H1 (cell line): ENCODE measurements at regions not wholly inside any gene's neighbourhood (a gene's known extent, or its start where the extent isn't known, plus 50 kb on each side); places are given as distances from the start of the nearest gene placed in this dataset.

ENCODE experiments used
- CTCF ChIA-PET: fragments of 300-600 bp; sonication (Branson Sonifier 250); formaldehyde crosslinking; loops from one replicate; lab custom pipeline; 2021; ENCODE audit not compliant: partially characterized antibody; lab: Charles Lee
- POLR2A ChIA-PET: fragments of 300-600 bp; sonication (Branson Sonifier 250); formaldehyde crosslinking; loops from one replicate; lab custom pipeline; 2021; ENCODE audit warnings: inconsistent platforms; ENCODE audit not compliant: partially characterized antibody; lab: Charles Lee
- DNase-seq, 2 experiments: peaks; one replicate each; pipeline versions ENCODE4 v3.0.0 to v3.0.0-alpha.2; 2010 to 2022; ENCODE audit warnings: low spot score in 2 of 2, low read depth in 1 of 2, mixed read lengths in 1 of 2
- FAIRE-seq: peaks from 2 replicates; lab custom pipeline; 2011; peaks lifted over from hg19 to GRCh38; lab: Jason Lieb, UNC
- H2AFZ ChIP-seq: 2 replicates; pipeline ENCODE4 v1.8.1; 2012; ENCODE audit warnings: low read length, inconsistent platforms
- H2AK5ac ChIP-seq: 2 replicates; pipeline ENCODE4 v1.6.1; 2013; ENCODE audit warnings: low read depth, low read length
- H2BK120ac ChIP-seq: replicated peaks from 2 replicates; pipeline ENCODE3; 2013; ENCODE audit warnings: low read depth, low read length, inconsistent platforms
- H2BK12ac ChIP-seq: 2 replicates; pipeline ENCODE4 v1.6.1; 2013; ENCODE audit warnings: low read depth, low read length
- H2BK15ac ChIP-seq: 2 replicates; pipeline ENCODE4 v1.6.1; 2013; ENCODE audit warnings: low read length
- H2BK20ac ChIP-seq: 2 replicates; pipeline ENCODE4 v1.6.1; 2013; ENCODE audit warnings: low read length
- H2BK5ac ChIP-seq: 2 replicates; pipeline ENCODE4 v1.6.1; 2013; ENCODE audit warnings: low read depth, low read length
- H3K14ac ChIP-seq: 2 replicates; pipeline ENCODE4 v1.6.1; 2013; ENCODE audit warnings: inconsistent platforms; ENCODE audit not compliant: insufficient read length
- H3K18ac ChIP-seq: 2 replicates; pipeline ENCODE4 v1.6.1; 2013; ENCODE audit warnings: low read length; ENCODE audit errors: extremely low read depth
- H3K23ac ChIP-seq: 2 replicates; pipeline ENCODE4 v1.6.1; 2013; ENCODE audit warnings: inconsistent platforms; ENCODE audit not compliant: insufficient read length
- H3K23me2 ChIP-seq: 2 replicates; pipeline ENCODE4 v1.6.1; 2013; ENCODE audit warnings: low read depth, low read length
- H3K27ac ChIP-seq: 2 replicates; pipeline ENCODE4 v1.6.1; 2011; ENCODE audit warnings: low read depth, low read length, inconsistent platforms
- H3K27me3 ChIP-seq, 4 experiments: replicated peaks in 1 of 4; 1 replicate in 1 of 4; 2 replicates in 3 of 4; pipeline versions ENCODE4 v1.6.1 to v1.8.1; 2011 to 2013; ENCODE audit warnings: low read length in 3 of 4, mild to moderate bottlenecking in 3 of 4, inconsistent platforms in 2 of 4, mixed read lengths in 2 of 4, moderate library complexity in 1 of 4; ENCODE audit not compliant: control insufficient read depth in 3 of 4, insufficient read depth in 3 of 4; ENCODE audit errors: extremely low read depth in 1 of 4
- H3K36me3 ChIP-seq, 4 experiments: 2 replicates each; pipeline versions ENCODE4 v1.6.1 to v1.8.1; 2011 to 2013; ENCODE audit warnings: mild to moderate bottlenecking in 4 of 4, low read length in 3 of 4, moderate library complexity in 2 of 4, control low read depth in 1 of 4, inconsistent platforms in 1 of 4; ENCODE audit not compliant: insufficient read depth in 4 of 4, control insufficient read depth in 2 of 4
- H3K4ac ChIP-seq: replicated peaks from 2 replicates; pipeline ENCODE3; 2013; ENCODE audit warnings: low read length, low read depth, mixed read lengths, inconsistent platforms; ENCODE audit not compliant: insufficient read length
- H3K4me1 ChIP-seq, 4 experiments: replicated peaks in 1 of 4; 1 replicate in 1 of 4; 2 replicates in 3 of 4; pipeline versions ENCODE4 v1.6.1 to v1.8.1; 2011 to 2013; ENCODE audit warnings: low read length in 3 of 4, inconsistent platforms in 2 of 4, mixed read lengths in 1 of 4; ENCODE audit not compliant: insufficient read depth in 4 of 4, control insufficient read depth in 3 of 4
- H3K4me2 ChIP-seq, 2 experiments: 2 replicates each; pipeline versions ENCODE4 v1.6.1 to v1.8.1; 2011 to 2013; ENCODE audit warnings: low read depth in 2 of 2, low read length in 2 of 2, control low read depth in 1 of 2, inconsistent platforms in 1 of 2, mild to moderate bottlenecking in 1 of 2; ENCODE audit not compliant: insufficient read depth in 1 of 2
- H3K4me3 ChIP-seq, 4 experiments: fragments of 200-600, 300-600 bp in 1 of 4; sonication (generic), shearing (Covaris generic), sonication (Bioruptor Twin) in 1 of 4; 2 replicates each; pipeline versions ENCODE4 v1.5.1 to v1.8.1; 2011 to 2016; ENCODE audit warnings: low read length in 4 of 4, low read depth in 3 of 4, control low read depth in 2 of 4, inconsistent platforms in 2 of 4, mild to moderate bottlenecking in 2 of 4, mixed read lengths in 1 of 4, moderate library complexity in 1 of 4; ENCODE audit not compliant: insufficient read depth in 2 of 4; ENCODE audit errors: extremely low read depth in 1 of 4
- H3K56ac ChIP-seq: replicated peaks from 2 replicates; pipeline ENCODE3; 2013; ENCODE audit warnings: low read depth, mild to moderate bottlenecking, mixed read lengths, low read length, inconsistent platforms; ENCODE audit not compliant: insufficient read length
- H3K79me1 ChIP-seq: 2 replicates; pipeline ENCODE4 v1.6.1; 2013; ENCODE audit warnings: low read depth, low read length, control low read depth
- H3K79me2 ChIP-seq, 2 experiments: 2 replicates each; pipeline versions ENCODE4 v1.6.1 to v1.8.1; 2012 to 2013; ENCODE audit warnings: low read length in 2 of 2, mild to moderate bottlenecking in 2 of 2, inconsistent platforms in 1 of 2; ENCODE audit not compliant: insufficient read depth in 2 of 2, control insufficient read depth in 1 of 2
- H3K9ac ChIP-seq, 4 experiments: replicated peaks in 1 of 4; 1 replicate in 1 of 4; 2 replicates in 3 of 4; pipeline versions ENCODE4 v1.6.1 to v1.8.1; 2011 to 2013; ENCODE audit warnings: low read depth in 3 of 4, low read length in 3 of 4, control low read depth in 2 of 4, mild to moderate bottlenecking in 2 of 4, moderate library complexity in 2 of 4, inconsistent platforms in 1 of 4; ENCODE audit errors: extremely low read depth in 1 of 4
- H3K9me3 ChIP-seq, 2 experiments: 2 replicates each; pipeline versions ENCODE4 v1.6.1 to v1.8.1; 2012 to 2013; ENCODE audit warnings: mild to moderate bottlenecking in 2 of 2, moderate library complexity in 2 of 2, control low read depth in 1 of 2, inconsistent platforms in 1 of 2, low read depth in 1 of 2, low read length in 1 of 2, mixed read lengths in 1 of 2; ENCODE audit not compliant: insufficient read depth in 2 of 2
- H4K20me1 ChIP-seq, 2 experiments: replicated peaks in 1 of 2; 2 replicates each; pipeline versions ENCODE3 to v1.8.1; 2011 to 2013; ENCODE audit warnings: inconsistent platforms in 2 of 2, low read length in 2 of 2, mild to moderate bottlenecking in 1 of 2; ENCODE audit not compliant: insufficient read depth in 2 of 2, control insufficient read depth in 1 of 2
- H4K5ac ChIP-seq: 2 replicates; pipeline ENCODE4 v1.6.1; 2013; ENCODE audit warnings: low read length, low read depth, mixed read lengths, inconsistent platforms; ENCODE audit not compliant: insufficient read length
- H4K8ac ChIP-seq: 2 replicates; pipeline ENCODE4 v1.8.0; 2013; ENCODE audit warnings: mild to moderate bottlenecking, moderate library complexity, low read length, inconsistent platforms; ENCODE audit not compliant: insufficient read depth; ENCODE audit errors: extremely low read depth
- H4K91ac ChIP-seq: replicated peaks from 2 replicates; pipeline ENCODE3; 2013; ENCODE audit warnings: low read length, mixed read lengths, inconsistent platforms; ENCODE audit not compliant: insufficient read length
- ATF3 ChIP-seq: IDR thresholded peaks from 2 replicates; pipeline ENCODE4 v1.6.1; 2011; ENCODE audit warnings: low read depth, mild to moderate bottlenecking, low read length; ENCODE audit not compliant: insufficient read depth
- BRCA1 ChIP-seq: IDR thresholded peaks from 2 replicates; pipeline ENCODE4 v1.6.1; 2012; ENCODE audit warnings: low read depth, low read length, improper control_type of control experiment
- KDM4A ChIP-seq: IDR thresholded peaks from one replicate; pipeline ENCODE4 v1.7.1; 2012; ENCODE audit warnings: low read depth, mild to moderate bottlenecking, moderate library complexity, low read length, inconsistent platforms; ENCODE audit not compliant: severe bottlenecking
- POLR2AphosphoS5 ChIP-seq: IDR thresholded peaks from 2 replicates; pipeline ENCODE4 v1.6.1; 2011; ENCODE audit warnings: low read depth, low read length

- no peaks in the 10 kb centered on the region for H3K36me3 ChIP-seq
- H4K8ac ChIP-seq: no peak overlapping the region
- H3K27ac ChIP-seq: no peak overlapping the region
- H3K79me1 ChIP-seq: no peaks in the 10 kb centered on the region
- no peak overlapping the region for H3K9ac ChIP-seq
- no peak overlapping the region for H2BK12ac ChIP-seq
- H2AFZ ChIP-seq: no peak overlapping the region
- no peak overlapping the region for H3K4ac ChIP-seq
- TF ChIP-seq POLR2AphosphoS5 (no peak), ATF3 (no peak), KDM4A (no peak), BRCA1 (no peak)
- TF ChIP-seq, all 59 proteins: peak for 0
- Histone ChIP-seq H3K9me3 (no peaks in the 10 kb centered on the region), H3K4me3 (no peak overlapping the region), H2BK5ac (no peak overlapping the region), H3K79me2 (no peaks in the 10 kb centered on the region), H2AK5ac (no peak overlapping the region), H2BK120ac (no peak overlapping the region), H3K27me3 (no peaks in the 10 kb centered on the region), H3K23ac (no peak overlapping the region), H2BK15ac (no peak overlapping the region), H3K18ac (no peak overlapping the region), H3K14ac (no peak overlapping the region), H4K20me1 (no peaks in the 10 kb centered on the region), H3K56ac (no peak overlapping the region), H3K4me1 (no peaks in the 10 kb centered on the region), H4K5ac (no peak overlapping the region), H4K91ac (no peak overlapping the region), H3K23me2 (no peaks in the 10 kb centered on the region; the same call in 1 of the 2 replicates), H2BK20ac (no peak overlapping the region), H3K4me2 (no peak overlapping the region)
- DNase-seq: no peak
- ChIA-PET POLR2A (no interaction called here), CTCF (no interaction called here)
- no peak for FAIRE-seq
Measured at GRCh38 chr4:161167539-161167938, 996.3 kb downstream of the FSTL5 start.
